BE2C (cell line): ENCODE measurements at regions not wholly inside any gene's neighbourhood (a gene's known extent, or its start where the extent isn't known, plus 50 kb on each side); places are given as distances from the start of the nearest gene placed in this dataset.
"Not testable (repeated sequence)": the region's sequence is repeated elsewhere in the genome, so short reads cannot be mapped to it uniquely, and the experiment has no call there.

Experiments used
- DNase-seq: peaks from one replicate; pipeline ENCODE4 v3.0.0-alpha.2; 2020
- H3K27me3 ChIP-seq: fragments of 250-450 bp; sonication (Bioruptor Pico); 2 replicates; pipeline ENCODE4 v1.5.1; 2020; ENCODE audit warnings: mild to moderate bottlenecking
- H3K36me3 ChIP-seq: fragments of 250-450 bp; sonication (Bioruptor Pico); 2 replicates; pipeline ENCODE4 v1.5.1; 2020; ENCODE audit warnings: mild to moderate bottlenecking
- H3K4me1 ChIP-seq: fragments of 250-450 bp; sonication (Bioruptor Pico); 2 replicates; pipeline ENCODE4 v1.5.1; 2020
- H3K4me3 ChIP-seq: 2 replicates; pipeline ENCODE4 v1.5.1; 2011; ENCODE audit warnings: low read depth, low read length
- H3K9me3 ChIP-seq: fragments of 250-450 bp; sonication (Bioruptor Pico); 2 replicates; pipeline ENCODE4 v1.5.1; 2020
- TF ChIP-seq, protein P1 (sequence below): IDR thresholded peaks from 2 replicates; pipeline ENCODE4 v1.5.1; 2012; ENCODE audit warnings: mild to moderate bottlenecking, low read depth, low read length

DNA sequence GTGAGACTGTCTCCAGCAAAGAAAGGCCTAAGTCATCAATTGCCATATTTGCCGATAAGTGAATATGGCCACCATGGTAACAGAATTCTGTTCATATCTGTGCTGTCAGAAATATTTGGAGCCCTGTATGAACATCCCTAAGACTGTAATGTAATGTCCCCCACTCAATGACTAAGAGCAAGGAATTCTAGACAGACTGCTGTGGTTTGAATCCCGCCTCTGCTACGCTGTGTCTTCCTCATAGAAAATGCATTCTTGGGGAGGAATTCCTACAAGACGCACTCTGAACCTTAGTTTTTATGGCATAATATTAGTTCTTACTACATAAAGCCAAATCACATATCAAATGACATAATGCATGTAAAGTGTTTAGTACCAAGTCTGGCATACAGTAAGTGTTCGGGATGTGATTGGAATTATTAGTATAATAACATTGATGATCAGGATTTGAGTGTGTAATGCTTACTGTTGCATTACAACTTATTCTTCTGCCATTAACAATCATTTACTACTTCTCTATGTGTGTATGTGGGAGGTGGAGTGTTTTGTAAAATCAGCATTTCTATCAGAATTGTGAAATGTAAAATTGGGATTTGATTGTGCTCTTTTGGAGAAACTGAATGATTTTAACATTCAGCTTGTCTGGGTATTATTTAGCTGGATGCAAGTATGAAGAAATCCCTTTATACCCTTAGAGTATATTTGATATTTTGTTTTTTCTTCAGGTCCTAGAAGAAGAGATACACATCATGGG lies 103.0 kb downstream of the OLIG3 start:
- H3K9me3 ChIP-seq = no peaks in the 10 kb centered on the region
- no peaks in the 10 kb centered on the region for H3K4me1 ChIP-seq
- H3K4me3 ChIP-seq = no peak overlapping the region
- TF ChIP-seq, protein P1, sequence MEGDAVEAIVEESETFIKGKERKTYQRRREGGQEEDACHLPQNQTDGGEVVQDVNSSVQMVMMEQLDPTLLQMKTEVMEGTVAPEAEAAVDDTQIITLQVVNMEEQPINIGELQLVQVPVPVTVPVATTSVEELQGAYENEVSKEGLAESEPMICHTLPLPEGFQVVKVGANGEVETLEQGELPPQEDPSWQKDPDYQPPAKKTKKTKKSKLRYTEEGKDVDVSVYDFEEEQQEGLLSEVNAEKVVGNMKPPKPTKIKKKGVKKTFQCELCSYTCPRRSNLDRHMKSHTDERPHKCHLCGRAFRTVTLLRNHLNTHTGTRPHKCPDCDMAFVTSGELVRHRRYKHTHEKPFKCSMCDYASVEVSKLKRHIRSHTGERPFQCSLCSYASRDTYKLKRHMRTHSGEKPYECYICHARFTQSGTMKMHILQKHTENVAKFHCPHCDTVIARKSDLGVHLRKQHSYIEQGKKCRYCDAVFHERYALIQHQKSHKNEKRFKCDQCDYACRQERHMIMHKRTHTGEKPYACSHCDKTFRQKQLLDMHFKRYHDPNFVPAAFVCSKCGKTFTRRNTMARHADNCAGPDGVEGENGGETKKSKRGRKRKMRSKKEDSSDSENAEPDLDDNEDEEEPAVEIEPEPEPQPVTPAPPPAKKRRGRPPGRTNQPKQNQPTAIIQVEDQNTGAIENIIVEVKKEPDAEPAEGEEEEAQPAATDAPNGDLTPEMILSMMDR = no peak
- peaks cover 3% of the 10 kb centered on the region for H3K27me3 ChIP-seq
- H3K36me3 ChIP-seq = no peaks in the 10 kb centered on the region
- DNase-seq = no peak

DNA sequence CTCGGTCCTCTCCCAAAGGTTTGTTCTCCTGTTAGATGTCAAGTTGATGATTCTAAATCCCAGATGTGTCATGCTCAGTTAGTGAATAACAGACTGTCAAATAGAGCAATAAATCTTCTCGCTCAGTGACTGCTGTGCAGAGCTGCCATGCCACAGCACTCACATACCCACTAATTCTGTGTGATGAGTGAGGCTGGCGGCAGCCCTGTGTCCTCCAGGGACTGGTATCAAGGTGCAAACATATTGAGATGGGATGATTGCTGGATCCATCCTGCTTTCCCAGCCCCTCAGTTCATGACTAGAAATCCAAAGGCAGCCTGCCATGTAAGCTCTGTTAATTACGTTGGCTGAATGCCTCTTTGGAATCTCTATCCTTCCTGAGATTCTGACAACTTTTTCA lies 103.9 kb downstream of the OLIG3 start:
- TF ChIP-seq, protein P1 = no peak
- Histone ChIP-seq H3K27me3 (peaks cover 3% of the 10 kb centered on the region), H3K9me3 (no peaks in the 10 kb centered on the region), H3K36me3 (no peaks in the 10 kb centered on the region), H3K4me3 (no peak overlapping the region), H3K4me1 (no peaks in the 10 kb centered on the region)
- DNase-seq = no peak

DNA sequence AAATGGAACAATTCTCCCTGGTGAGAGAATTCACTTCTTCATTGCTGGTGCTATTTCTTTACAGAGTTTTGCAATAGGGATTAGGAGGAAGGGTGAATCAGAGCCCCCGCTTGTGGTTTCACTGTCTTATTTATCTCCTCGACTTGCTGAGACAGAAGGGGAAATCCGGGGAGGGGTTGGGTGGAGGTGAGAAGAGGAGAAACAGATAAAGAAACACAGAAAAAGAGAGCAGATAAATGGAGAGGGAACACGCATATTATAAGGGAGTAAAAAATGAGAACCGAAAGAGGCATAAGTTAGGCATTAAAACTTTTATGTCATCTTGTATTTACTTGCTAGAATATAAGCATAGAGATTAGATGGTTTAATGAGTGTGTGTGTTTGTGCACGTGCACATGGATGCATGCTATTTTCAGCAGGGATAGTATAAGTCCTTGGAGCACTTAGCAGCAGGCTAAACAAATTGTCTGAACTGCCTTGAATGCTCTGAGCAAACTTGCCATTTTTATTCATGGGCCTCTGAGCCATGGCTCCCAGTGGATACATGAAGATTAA lies 105.0 kb downstream of the OLIG3 start:
- peaks cover 3% of the 10 kb centered on the region for H3K27me3 ChIP-seq
- no peaks in the 10 kb centered on the region for H3K4me1 ChIP-seq
- H3K4me3 ChIP-seq = no peak overlapping the region
- H3K36me3 ChIP-seq = no peaks in the 10 kb centered on the region
- H3K9me3 ChIP-seq = no peaks in the 10 kb centered on the region
- TF ChIP-seq, protein P1 = no peak
- no peak for DNase-seq

DNA sequence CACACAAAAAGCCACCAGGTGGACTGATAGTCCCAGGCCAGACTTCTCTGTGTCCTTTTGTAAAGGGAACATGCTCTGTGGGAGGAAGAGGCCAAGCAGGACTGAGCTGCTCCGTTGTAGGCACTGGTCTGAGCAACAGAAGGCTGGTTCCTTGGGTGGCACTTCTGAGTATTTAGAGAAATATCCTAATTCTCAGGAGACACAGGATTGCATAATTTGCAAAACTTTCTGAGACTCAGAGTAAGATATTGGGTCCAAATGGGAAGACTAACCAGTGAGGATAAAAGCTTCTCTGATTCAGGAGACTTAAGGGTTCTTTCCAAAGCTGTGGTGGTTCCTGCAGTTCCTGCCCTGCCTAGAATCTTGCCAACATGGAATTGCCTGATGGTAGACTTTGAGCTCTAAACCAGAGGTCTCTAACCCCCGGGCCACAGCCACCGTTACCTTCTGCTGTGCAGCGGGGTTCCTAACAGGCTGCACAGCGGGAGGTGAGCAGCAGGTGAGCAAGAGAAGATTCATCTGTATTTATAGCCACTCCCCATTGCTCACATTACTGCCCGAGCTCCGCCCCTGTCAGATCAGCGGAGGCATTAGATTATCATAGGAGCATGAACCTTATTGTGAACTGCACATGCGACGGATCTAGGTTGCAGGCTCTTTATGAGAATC lies 107.0 kb downstream of the OLIG3 start:
- no peaks in the 10 kb centered on the region for H3K9me3 ChIP-seq
- no peaks in the 10 kb centered on the region for H3K36me3 ChIP-seq
- DNase-seq = no peak
- H3K27me3 ChIP-seq = peaks cover 3% of the 10 kb centered on the region
- no peak overlapping the region for H3K4me3 ChIP-seq
- TF ChIP-seq, protein P1 = no peak
- no peaks in the 10 kb centered on the region for H3K4me1 ChIP-seq

DNA sequence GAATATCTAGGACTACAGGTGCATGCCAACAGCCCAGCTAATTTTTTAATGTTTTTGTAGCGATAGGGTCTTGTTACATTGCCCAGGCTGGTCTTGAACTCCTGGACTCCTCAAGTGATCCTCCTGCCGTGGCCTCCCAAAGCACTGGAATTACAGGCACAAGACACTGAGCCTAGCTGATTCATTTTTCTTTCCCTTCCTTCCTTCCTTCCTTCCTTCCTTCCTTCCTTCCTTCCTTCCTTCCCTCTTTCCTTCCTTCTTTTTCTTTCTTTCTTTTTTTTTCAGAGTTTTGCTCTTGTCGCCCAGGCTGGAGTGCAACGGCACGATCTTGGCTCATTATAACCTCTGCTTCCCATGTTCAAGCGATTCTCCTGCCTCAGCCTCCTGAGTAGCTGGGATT lies 110.9 kb downstream of the OLIG3 start:
- H3K4me1 ChIP-seq, DNase-seq, H3K27me3 ChIP-seq, H3K36me3 ChIP-seq, H3K4me3 ChIP-seq, H3K9me3 ChIP-seq: not testable (repeated sequence)

DNA sequence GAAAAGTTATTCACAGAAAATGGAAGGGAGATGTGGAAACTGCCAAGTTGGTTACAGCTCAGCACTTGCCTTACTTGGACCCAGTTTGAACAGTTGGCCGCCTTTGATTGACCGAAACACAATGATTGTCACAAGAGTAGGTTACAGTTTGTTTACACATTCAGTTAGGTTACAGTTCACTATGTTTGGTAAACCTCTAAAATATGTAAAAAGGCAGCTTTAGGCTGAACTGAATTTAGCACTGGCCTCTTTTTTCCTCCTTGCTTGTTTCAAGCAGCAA lies 116.2 kb downstream of the OLIG3 start:
- TF ChIP-seq, protein P1 = no peak
- Histone ChIP-seq H3K9me3 (no peaks in the 10 kb centered on the region), H3K4me1 (no peaks in the 10 kb centered on the region), H3K36me3 (no peaks in the 10 kb centered on the region), H3K4me3 (no peak overlapping the region), H3K27me3 (no peaks in the 10 kb centered on the region)
- DNase-seq = no peak
